Superior temporal gyrus (tissue), 1 donor: ENCODE measurements at regions not wholly inside any gene's neighbourhood (a gene's known extent, or its start where the extent isn't known, plus 50 kb on each side); places are given as distances from the start of the nearest gene placed in this dataset.

Experiments used
- DNase-seq: peaks from one replicate; pipeline ENCODE4 v3.0.0-alpha.2; 2016; ENCODE audit errors: extremely low spot score

- no peak for DNase-seq
Observed at GRCh38 chr5:161235569-161235968, 311.0 kb downstream of the GABRB2 start.

GRCh38 chr5:161233553-161233952 lies 313.0 kb downstream of the GABRB2 start:
- no peak for DNase-seq

GRCh38 chr5:161230221-161230620 lies 316.3 kb downstream of the GABRB2 start:
- no peak for DNase-seq

GRCh38 chr5:161219816-161220215 lies 326.7 kb downstream of the GABRB2 start:
- no peak for DNase-seq

GRCh38 chr5:161216877-161217276 lies 329.6 kb downstream of the GABRB2 start:
- DNase-seq = no peak

GRCh38 chr5:161212123-161212712 lies 334.3 kb downstream of the GABRB2 start:
- DNase-seq = no peak

GRCh38 chr5:161201558-161201957 lies 345.0 kb downstream of the GABRB2 start:
- no peak for DNase-seq

- DNase-seq = no peak
Observed at GRCh38 chr5:161190778-161191177, 338.8 kb upstream of the ATP10B start.

- DNase-seq = no peak
Observed at GRCh38 chr5:161190086-161190485, 338.1 kb upstream of the ATP10B start.

- DNase-seq = no peak
Observed at GRCh38 chr5:161189452-161189851, 337.4 kb upstream of the ATP10B start.

GRCh38 chr5:161183559-161183958 lies 331.5 kb upstream of the ATP10B start:
- DNase-seq = no peak

GRCh38 chr5:161176221-161176620 lies 324.2 kb upstream of the ATP10B start:
- DNase-seq = no peak

GRCh38 chr5:161169776-161170175 lies 317.8 kb upstream of the ATP10B start:
- no peak for DNase-seq

GRCh38 chr5:161167016-161167767 lies 315.2 kb upstream of the ATP10B start:
- DNase-seq = no peak

GRCh38 chr5:161165998-161166660 lies 314.1 kb upstream of the ATP10B start:
- DNase-seq = no peak

GRCh38 chr5:161157925-161158324 lies 305.9 kb upstream of the ATP10B start:
- DNase-seq = no peak

GRCh38 chr5:161155451-161155850 lies 303.4 kb upstream of the ATP10B start:
- no peak for DNase-seq

- DNase-seq = no peak
Observed at GRCh38 chr5:161152415-161152940, 300.5 kb upstream of the ATP10B start.

- no peak for DNase-seq
Observed at GRCh38 chr5:161150441-161150988, 298.5 kb upstream of the ATP10B start.

GRCh38 chr5:161149078-161149477 lies 297.1 kb upstream of the ATP10B start:
- DNase-seq = no peak

GRCh38 chr5:161138751-161139455 lies 286.9 kb upstream of the ATP10B start:
- no peak for DNase-seq

- DNase-seq = no peak
Observed at GRCh38 chr5:161134956-161135355, 282.9 kb upstream of the ATP10B start.
